ENCODE measurements at regions not wholly inside any gene's neighbourhood (a gene's known extent, or its start where the extent isn't known, plus 50 kb on each side); places are given as distances from the start of the nearest gene placed in this dataset.

DNA sequence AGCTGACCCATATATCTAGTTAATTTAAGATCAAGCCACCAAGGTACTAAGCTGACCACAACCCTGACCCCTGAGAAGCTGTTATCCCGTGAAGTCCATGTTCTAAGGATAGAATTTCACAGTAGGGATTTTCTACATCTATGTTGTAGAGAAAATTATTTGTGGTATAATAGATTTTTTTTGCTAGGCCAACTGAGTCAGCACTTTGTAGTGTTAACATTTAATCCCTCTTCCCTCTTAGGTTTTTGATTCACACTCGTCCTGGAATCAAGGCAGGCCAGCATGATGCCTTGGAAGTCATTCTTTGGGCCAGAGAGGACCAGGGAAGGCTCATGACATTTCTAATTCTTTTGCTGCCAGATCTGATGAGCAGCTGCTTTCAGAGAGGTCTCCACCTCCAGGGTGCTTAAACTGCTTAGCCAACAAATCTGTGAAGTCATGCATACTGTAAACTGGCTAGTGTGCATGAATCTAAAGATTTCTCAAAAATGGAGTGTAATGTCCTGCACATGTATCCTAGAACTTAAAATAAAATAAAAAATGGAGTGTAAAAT is 102.5 kb downstream of the RBM43 start:
- DNase-seq, result no peak
- intact Hi-C loops (cut with DNase I), result no loop called here

DNA sequence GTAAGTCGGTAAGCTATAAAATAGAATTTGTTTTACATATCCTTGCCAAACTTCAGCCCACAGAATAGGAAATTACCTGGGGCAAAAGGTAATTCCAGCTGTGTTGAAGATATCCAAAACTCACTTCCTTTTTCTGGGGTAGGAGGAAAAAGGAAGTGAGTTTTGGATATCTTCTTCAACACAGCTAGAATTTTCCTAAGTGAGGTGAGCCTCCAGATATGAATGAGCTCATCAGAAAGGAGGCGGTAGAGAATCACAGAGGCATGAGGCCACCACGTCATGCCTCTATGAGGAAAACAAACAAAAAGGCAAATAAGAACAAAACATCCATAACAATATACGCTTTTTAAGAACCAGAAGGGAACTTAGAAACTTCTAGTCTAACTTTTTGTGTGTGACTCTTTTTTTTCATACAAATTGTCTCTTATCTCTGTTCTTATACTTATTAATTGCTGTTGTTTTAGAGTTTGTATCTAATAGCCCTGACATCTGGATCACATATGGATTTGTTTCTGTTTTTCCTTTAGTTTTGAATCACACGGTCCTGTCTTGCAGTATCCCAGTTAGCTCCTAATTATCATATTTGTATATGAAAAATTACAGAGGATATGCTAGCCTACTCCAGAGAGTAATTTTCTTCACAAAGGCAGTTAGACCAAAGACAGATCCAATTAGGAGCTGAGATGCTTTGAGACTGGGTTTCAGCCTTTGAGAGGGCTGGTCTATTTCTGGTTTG is 104.5 kb downstream of the RBM43 start:
- intact Hi-C loops (cut with DNase I), result no loop called here
- DNase-seq, result no peak

DNA sequence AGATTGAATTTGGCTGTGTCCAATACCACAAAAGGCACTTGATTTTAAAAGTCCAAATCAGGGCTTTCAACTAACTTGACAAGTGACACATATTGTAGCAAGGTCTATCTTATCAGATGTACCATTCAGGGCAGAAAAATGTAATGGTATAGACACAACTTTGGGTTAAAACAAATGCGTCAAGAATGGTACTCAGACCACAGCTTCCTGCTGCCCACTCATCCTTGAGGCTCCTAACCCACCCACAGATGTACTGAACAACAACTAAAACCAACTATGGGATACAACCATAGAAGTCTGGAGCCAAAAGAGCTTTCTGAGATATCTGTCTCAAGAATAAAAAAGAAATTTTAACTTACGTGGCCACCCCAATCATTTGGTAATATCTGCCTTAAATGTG is 105.2 kb downstream of the RBM43 start:
- intact Hi-C loops (cut with DNase I), result no loop called here
- DNase-seq, result no peak

GRCh38 chr2:151153601-151154000 is 108.1 kb downstream of the RBM43 start:
- DNase-seq, result no peak
- intact Hi-C loops (cut with DNase I), result no loop called here

- DNase-seq, result no peak
- intact Hi-C loops (cut with DNase I), result no loop called here
Measured at GRCh38 chr2:151150331-151151320, 111.0 kb downstream of the RBM43 start.

- no peak for DNase-seq
- intact Hi-C loops (cut with DNase I), result no loop called here
Measured at GRCh38 chr2:151138507-151138906, 123.2 kb downstream of the RBM43 start.

GRCh38 chr2:151137526-151137925 is 124.1 kb downstream of the RBM43 start:
- intact Hi-C loops (cut with DNase I), result no loop called here
- DNase-seq, result no peak

DNA sequence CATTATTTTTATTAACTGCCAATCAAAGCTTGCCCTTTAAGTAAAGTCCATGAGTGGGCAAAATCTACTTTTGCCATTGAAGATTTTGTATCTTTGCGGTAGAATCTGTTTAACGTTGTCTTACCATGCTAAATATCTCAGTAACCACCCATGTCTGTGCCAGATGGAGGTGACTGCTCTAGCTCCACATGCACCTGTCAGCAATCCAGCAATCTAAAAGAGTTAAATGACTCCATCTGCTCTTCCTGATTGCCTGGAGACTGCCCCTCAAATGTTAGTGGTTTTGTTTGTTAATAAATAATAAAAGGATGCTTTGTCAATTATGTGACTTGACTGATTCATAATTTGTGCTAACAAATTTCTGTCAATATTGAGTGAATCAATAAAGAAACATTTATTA is 141.7 kb downstream of the RBM43 start:
- intact Hi-C loops (cut with DNase I), result no loop called here
- no peak for DNase-seq

- intact Hi-C loops (cut with DNase I), result no loop called here
- no peak for DNase-seq
Measured at GRCh38 chr2:151119374-151119773, 142.3 kb downstream of the RBM43 start.

DNA sequence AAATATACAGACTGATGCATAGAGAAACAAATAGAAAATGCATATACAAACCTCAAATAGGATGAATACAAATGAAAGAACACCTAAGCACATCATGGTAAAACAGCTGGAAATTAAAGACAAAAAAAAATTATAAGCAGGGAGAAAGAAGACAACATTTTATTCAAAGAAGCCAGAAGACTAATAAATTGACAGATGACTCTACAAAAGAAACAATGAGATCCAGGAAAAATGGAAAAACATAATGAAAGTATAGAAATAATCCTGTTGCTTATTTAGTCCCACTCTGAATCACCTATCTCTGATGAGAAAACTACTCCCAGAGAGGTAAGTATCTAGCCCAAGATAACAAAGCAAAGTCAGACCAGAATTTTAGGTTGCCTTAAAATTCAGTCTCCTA is 143.4 kb downstream of the RBM43 start:
- DNase-seq, result no peak
- intact Hi-C loops (cut with DNase I), result no loop called here

GRCh38 chr2:151114874-151115273 is 146.8 kb downstream of the RBM43 start:
- no peak for DNase-seq
- intact Hi-C loops (cut with DNase I), result no loop called here

DNA sequence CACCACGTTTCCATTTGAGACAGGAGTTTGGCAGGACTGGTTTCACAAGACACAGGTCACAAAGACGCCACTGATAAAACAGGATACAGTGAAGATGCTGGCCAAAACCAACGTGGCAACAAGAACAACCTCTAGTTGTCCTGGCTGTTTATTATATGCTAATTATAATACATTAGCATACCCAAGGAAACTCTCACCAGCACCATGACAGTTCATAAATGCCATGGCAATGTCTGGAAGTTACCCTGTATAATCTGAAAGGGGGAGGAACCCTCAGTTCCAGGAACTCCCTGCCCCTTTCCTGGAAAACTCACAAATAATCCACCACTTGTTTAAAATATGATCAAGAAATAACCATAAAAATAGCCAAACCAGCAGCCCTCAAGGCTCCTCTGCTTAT is 148.3 kb downstream of the RBM43 start:
- intact Hi-C loops (cut with DNase I), result no loop called here
- no peak for DNase-seq

DNA sequence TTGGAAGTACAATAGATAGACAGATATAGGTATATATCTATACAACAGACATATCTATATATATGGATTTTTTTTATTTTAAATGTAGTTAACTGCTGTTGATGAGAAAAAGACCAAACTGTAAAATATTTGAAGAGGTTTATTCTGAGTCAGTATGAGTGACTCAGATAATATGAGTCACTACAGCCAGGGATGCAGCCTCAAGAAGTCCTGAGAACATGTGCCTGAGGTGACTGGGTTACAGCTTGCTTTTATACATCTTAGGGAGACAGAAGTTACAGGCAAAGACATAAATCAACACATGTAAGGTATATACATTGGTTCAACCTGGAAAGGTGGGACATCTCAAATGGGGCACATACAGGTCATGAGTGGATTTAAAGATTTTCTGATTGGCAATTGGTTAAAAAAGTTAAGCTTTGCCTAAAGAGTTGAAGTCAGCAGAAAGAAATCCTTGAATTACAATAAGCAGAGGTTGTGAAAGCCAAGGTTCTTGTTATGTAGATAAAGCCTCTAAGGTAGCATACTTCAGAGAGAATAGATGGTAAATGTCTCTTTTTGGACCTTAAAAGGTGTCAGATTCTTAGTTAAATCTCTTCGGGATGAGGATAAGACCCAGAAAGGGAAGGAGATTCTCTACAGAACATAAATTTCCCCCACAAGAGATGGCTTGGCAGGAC is 149.9 kb downstream of the RBM43 start:
- no peak for DNase-seq
- intact Hi-C loops (cut with DNase I), result no loop called here

DNA sequence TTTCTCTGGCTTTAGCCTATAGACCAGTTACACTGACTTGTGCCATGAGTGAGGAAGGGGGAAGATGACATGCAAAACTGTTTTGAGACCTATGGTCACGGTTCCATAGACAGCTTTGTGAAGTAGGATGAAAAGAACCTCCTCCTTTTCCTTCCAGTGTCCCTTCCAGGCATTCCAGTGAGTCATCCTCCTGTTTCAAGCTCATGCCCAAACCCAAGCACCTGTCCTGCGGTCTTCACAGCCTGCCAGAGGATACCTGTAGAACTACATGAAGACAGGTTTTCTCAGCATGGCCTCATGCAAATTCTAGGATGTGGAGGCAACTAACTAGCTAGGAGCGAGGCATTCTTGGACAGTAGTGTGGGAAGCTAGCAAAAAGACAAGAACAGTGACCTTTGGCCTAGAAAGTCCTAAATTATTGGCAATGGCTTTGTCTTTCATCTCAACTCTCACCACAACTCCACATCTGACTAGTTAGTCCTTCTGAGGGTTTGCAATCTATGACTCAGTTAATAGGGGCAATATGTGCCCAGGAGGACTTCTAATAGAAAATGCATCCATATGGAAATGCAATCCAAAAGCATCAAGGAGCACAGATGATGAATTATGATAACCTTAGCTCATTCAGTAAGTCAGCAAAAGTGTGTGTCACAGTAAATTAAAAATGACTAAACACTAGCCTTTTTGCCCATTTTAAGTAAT is 154.7 kb downstream of the RBM43 start:
- intact Hi-C loops (cut with DNase I), result no loop called here
- no peak for DNase-seq

DNA sequence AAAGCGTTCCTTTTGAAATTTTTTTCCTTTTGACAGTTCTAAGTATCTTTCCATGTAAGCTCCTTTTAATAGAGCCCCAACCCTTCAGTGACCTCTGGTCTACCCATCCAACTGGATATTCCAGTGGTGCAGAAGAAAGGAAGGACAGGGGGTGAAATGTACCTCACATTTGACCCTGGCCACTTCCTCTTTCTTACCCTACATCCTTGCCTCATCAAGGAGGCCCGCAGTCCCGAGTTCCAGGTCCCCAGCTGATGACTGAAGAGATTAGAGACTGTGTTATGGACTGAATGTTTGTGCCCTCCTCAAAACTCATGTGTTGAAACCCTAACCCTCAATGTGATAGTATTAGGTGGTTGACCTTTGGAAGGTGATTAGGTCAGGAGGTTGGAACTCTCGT is 158.1 kb downstream of the RBM43 start:
- no peak for DNase-seq
- intact Hi-C loops (cut with DNase I), result no loop called here

GRCh38 chr2:151102226-151102625 is 159.4 kb downstream of the RBM43 start:
- intact Hi-C loops (cut with DNase I), result no loop called here
- DNase-seq, result no peak

DNA sequence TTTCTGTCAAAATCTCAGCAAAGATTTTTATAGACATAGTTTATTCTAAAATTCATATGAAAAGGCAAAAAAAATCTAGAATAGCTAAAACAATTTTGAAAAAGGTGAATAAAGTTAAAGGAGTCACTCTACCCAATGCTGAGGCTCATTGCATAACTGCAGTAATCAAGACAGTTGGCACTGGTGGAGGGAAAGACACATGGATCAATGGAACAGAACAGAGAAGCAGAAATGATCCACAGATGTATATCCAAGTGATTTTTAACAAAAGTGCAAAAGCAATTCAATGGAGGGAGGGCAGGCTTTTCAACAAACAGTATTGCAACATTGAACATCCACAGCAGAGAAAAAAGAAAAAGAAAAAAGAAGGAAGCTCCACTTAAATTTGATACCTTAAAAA is 162.8 kb downstream of the RBM43 start:
- intact Hi-C loops (cut with DNase I), result no loop called here
- DNase-seq, result no peak

GRCh38 chr2:151097895-151098294 is 163.8 kb downstream of the RBM43 start:
- intact Hi-C loops (cut with DNase I), result no loop called here
- no peak for DNase-seq

DNA sequence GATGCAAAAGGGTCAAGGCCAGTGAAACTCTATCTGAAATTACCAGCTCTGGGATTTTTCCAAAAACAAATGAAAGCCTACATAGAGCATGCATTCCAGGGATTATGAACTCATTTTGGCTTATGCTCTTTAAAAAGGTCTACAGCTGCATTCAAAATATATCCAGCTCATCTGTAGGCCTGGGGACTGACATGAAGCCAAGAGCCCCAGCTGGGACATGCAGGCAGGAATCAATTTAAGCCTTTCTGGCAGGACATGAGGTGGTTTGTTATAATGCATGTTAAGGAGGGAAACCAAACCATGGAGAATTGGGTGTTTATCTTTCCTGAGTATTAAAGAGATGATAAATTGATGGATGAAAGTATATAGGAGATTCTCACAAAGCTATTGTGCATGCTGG is 164.5 kb downstream of the RBM43 start:
- intact Hi-C loops (cut with DNase I), result no loop called here
- no peak for DNase-seq

All from head of caudate nucleus (tissue), 42 donors.